GM12875 (cell line): ENCODE measurements at regions not wholly inside any gene's neighbourhood (a gene's known extent, or its start where the extent isn't known, plus 50 kb on each side); places are given as distances from the start of the nearest gene placed in this dataset.

Experiments
- H3K4me3 ChIP-seq: one replicate; pipeline ENCODE4 v1.5.1; 2011; ENCODE audit warnings: low read depth, low read length, control low read depth
- TF ChIP-seq, protein P1 (sequence below): IDR thresholded peaks from 2 replicates; pipeline ENCODE4 v1.5.1; 2011; ENCODE audit warnings: low read depth, mild to moderate bottlenecking, control low read depth, inconsistent platforms, low read length, moderate library complexity, borderline replicate concordance; ENCODE audit not compliant: insufficient read depth

DNA sequence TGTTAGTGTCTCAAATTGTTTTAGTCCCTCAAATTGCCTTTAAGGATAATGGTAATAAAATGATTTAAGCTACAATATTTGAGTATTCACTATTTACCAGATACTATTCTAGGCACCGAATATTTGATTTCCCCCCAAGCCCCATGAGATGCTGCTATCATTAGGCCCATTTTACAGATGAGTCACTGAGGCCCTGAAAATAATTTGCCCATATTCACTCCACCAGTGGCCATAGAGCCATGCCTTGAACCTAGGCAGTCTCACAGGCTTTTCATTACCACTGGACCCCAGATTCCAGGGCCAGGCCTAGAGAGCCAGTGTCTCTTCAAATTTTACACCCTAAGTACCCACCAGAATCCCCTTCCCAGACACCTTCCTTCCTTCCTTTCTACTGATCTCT lies 133.7 kb downstream of the LINC00237 start:
- TF ChIP-seq, protein P1, sequence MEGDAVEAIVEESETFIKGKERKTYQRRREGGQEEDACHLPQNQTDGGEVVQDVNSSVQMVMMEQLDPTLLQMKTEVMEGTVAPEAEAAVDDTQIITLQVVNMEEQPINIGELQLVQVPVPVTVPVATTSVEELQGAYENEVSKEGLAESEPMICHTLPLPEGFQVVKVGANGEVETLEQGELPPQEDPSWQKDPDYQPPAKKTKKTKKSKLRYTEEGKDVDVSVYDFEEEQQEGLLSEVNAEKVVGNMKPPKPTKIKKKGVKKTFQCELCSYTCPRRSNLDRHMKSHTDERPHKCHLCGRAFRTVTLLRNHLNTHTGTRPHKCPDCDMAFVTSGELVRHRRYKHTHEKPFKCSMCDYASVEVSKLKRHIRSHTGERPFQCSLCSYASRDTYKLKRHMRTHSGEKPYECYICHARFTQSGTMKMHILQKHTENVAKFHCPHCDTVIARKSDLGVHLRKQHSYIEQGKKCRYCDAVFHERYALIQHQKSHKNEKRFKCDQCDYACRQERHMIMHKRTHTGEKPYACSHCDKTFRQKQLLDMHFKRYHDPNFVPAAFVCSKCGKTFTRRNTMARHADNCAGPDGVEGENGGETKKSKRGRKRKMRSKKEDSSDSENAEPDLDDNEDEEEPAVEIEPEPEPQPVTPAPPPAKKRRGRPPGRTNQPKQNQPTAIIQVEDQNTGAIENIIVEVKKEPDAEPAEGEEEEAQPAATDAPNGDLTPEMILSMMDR, result no peak
- H3K4me3 ChIP-seq, result no peak overlapping the region

DNA sequence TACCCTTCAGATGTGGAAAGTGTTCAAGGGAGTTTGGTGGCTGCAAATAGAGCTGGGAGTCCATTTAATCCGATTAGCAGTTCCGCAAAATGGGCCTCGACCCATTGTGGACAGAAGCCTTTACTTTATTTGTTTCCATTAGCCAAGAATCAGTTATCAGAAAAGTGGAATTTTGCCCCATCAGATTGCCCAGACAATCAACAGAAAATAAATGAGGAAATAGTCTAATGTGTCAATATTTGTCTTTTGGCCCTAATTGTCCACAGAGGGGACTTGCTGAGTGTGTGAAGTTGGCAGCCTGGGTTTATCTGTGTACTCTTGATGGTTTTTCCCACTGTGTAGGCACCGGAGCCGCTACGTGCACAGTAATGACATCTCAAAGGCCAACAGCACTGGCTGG lies 134.3 kb downstream of the LINC00237 start:
- TF ChIP-seq, protein P1, result no peak
- no peak overlapping the region for H3K4me3 ChIP-seq

DNA sequence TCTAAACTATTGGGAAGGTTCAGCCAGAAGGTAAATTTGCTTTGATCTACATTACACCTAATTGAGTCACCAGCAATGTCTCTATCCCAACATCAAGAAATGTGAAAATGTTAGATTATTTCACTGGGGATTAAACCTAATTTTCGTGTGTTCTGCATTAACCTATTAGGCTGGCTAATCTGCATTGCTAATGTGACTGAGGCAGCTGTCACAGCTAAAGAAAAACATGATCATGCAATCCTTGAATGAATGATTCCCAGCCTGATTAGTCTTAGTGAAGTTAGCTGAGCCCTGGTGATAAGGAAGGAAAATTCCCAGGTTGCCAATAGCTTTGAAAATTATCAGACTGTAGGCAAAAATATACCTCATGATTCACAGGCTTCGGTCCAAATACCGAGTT lies 135.3 kb downstream of the LINC00237 start:
- TF ChIP-seq, protein P1, result no peak
- no peak overlapping the region for H3K4me3 ChIP-seq

- no peak overlapping the region for H3K4me3 ChIP-seq
- TF ChIP-seq, protein P1, result no peak
These were observed 136.4 kb downstream of the LINC00237 start for GRCh38 chr20:20969701-20970280.

DNA sequence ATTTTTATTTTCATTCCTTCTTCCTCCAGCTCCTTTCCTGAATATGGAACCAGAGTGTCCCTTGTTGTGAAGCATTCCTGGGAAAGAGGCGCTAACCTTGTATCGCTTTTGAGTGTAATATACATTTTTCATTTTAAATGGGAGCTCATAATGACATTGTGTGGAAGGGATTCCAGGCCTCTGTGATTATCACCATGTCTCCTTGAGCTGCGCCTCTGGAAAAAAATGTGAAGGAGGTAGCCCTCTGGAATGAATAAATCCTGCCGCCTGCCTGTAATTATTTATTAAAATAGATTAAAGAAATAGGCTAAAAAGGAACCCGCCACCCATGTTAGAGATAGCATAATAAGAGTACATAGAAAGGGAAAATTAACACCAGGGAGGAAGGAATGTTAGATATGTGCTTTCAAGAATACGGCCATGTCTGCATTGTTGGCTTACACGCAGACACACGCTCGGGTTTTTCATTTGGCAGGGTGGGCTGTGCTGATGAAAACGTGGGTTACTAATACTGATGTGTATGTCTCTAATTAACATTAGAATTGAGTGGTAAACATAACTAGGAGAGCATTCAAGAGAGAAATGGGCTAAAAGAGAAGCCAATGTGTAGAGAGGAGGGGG lies 138.5 kb downstream of the LINC00237 start:
- TF ChIP-seq, protein P1, result no peak
- no peak overlapping the region for H3K4me3 ChIP-seq

DNA sequence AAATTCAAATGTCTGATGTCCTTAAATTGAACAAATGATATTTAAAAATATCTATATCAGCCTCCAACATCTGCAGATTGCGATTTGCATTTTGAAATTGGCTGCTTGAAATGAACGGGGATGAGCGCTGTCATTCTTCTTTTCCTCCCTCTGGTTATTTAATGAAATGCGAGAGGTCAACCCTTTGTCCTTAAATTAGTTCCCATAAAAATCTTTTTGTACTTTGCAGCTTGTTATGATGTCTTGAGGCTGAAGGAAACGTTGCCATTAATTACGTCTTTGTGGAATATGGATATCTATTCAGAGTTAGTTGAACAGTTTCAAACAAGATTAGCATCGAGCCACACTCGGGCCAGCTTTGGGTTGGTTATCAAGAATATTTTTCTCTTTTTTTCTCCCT lies 140.0 kb downstream of the LINC00237 start:
- no peak overlapping the region for H3K4me3 ChIP-seq
- TF ChIP-seq, protein P1, result no peak
